Fibroblast of lung (primary cell): ENCODE measurements at regions not wholly inside any gene's neighbourhood (a gene's known extent, or its start where the extent isn't known, plus 50 kb on each side); places are given as distances from the start of the nearest gene placed in this dataset.

Source experiments
- CTCF ChIP-seq, 2 donors: IDR thresholded peaks in 1 of 2; conservative IDR thresholded peaks in 1 of 2; 1 replicate in 1 of 2; 2 replicates in 1 of 2; pipeline ENCODE4 v1.5.1; 2011 to 2012; ENCODE audit warnings: low read length in 2 of 2, control low read depth in 1 of 2, inconsistent platforms in 1 of 2, low read depth in 1 of 2, mild to moderate bottlenecking in 1 of 2
- EZH2 ChIP-seq: IDR thresholded peaks from 2 replicates; pipeline ENCODE4 v1.5.1; 2012; ENCODE audit warnings: low read length, control low read depth, mild to moderate bottlenecking; ENCODE audit errors: missing control alignments

GRCh38 chr4:14428125-14428524 lies 574.2 kb upstream of the CPEB2 start:
- TF ChIP-seq CTCF (conservative IDR thresholded peaks at IDR 0.05 in 1 of 2, IDR thresholded peaks at IDR 0.05 in 1 of 2; ENCODE audit: low read depth in 1 of 2, low read length in 2 of 2) (no peak), EZH2 (no peak)
